ENCODE measurements at regions not wholly inside any gene's neighbourhood (a gene's known extent, or its start where the extent isn't known, plus 50 kb on each side); places are given as distances from the start of the nearest gene placed in this dataset.

DNA sequence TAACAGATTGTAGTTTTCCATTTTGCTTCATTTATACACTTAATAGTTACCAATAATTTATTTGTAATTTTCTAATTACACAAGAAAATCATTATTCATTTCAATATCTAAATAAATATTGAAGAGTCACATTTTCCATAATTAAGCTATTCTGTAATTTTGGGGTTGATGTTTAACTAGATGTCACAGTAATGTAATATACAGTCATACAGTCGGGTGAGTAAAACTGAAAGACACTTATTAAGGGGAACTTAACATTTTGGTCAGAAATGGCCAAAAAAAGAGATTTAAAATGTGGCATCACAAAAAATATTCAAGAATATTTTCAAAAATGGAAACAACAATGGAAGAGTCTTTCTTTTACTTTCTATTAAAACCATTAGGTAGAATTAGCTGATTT is 1080.3 kb downstream of the ARAP2 start:
- TF ChIP-seq, protein P1, sequence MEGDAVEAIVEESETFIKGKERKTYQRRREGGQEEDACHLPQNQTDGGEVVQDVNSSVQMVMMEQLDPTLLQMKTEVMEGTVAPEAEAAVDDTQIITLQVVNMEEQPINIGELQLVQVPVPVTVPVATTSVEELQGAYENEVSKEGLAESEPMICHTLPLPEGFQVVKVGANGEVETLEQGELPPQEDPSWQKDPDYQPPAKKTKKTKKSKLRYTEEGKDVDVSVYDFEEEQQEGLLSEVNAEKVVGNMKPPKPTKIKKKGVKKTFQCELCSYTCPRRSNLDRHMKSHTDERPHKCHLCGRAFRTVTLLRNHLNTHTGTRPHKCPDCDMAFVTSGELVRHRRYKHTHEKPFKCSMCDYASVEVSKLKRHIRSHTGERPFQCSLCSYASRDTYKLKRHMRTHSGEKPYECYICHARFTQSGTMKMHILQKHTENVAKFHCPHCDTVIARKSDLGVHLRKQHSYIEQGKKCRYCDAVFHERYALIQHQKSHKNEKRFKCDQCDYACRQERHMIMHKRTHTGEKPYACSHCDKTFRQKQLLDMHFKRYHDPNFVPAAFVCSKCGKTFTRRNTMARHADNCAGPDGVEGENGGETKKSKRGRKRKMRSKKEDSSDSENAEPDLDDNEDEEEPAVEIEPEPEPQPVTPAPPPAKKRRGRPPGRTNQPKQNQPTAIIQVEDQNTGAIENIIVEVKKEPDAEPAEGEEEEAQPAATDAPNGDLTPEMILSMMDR (IDR thresholded peaks at IDR 0.05) = no peak
- TF ChIP-seq ESRRA (IDR thresholded peaks at IDR 0.05; ENCODE audit: borderline replicate concordance, low read length) = no peak
- no peak for TF ChIP-seq RCOR1 (IDR thresholded peaks at IDR 0.05; ENCODE audit: low read depth, low read length)
- TF ChIP-seq MAX (IDR thresholded peaks at IDR 0.05) = no peak
- TF ChIP-seq NPAS2 (CRISPR knock-in tag; IDR thresholded peaks at IDR 0.05; ENCODE audit: borderline replicate concordance) = no peak
- TF ChIP-seq POLR2A (IDR thresholded peaks at IDR 0.05; ENCODE audit: low read length) = no peak
- no peak for TF ChIP-seq ELK1 (IDR thresholded peaks at IDR 0.05; ENCODE audit: low read depth, low read length)
- no peak for TF ChIP-seq REST (IDR thresholded peaks at IDR 0.05)
